HCT116 (cell line): ENCODE measurements at regions not wholly inside any gene's neighbourhood (a gene's known extent, or its start where the extent isn't known, plus 50 kb on each side); places are given as distances from the start of the nearest gene placed in this dataset.

Experiments used
- ATAC-seq: fragments of 200-7000 bp; cut with Tn5 transposase; 2 replicates; pipeline ENCODE4 v1.9.1; 2020; ENCODE audit warnings: mild to moderate bottlenecking, moderate library complexity
- BruUV-seq: library from RNA; stranded (reverse); fragments of 400-500 nt; replicated peaks from 2 replicates; lab custom pipeline; 2021; lab: Mats Ljungman, UMichigan
- CTCF ChIA-PET: fragments of 300-600 bp; sonication (Branson Sonifier 250); formaldehyde crosslinking; loops from one replicate; lab custom pipeline; 2021; ENCODE audit warnings: antibody characterized with exemption; lab: Charles Lee
- POLR2A ChIA-PET: fragments of 300-600, 350-600 bp; sonication (Branson Sonifier 250); formaldehyde crosslinking; loops from one replicate; lab custom pipeline; 2021; ENCODE audit warnings: antibody characterized with exemption; lab: Charles Lee
- RAD21 ChIA-PET, 2 experiments: fragments of 300-600 bp; sonication (Branson Sonifier 250); formaldehyde crosslinking; loops; one replicate each; lab custom pipeline; 2023; ENCODE audit warnings: low total read pairs in 2 of 2; ENCODE audit not compliant: uncharacterized antibody in 2 of 2, unreplicated experiment in 2 of 2, low non-redundant PET in 1 of 2; lab: Charles Lee
- DNase-seq: peaks from one replicate; pipeline ENCODE4 v3.0.0-alpha.2; 2010; ENCODE audit warnings: low read depth, low spot score
- H2AFZ ChIP-seq: fragments of 200-600 bp; shearing (Covaris generic), sonication (generic); 2 replicates; pipeline ENCODE4 v1.6.1; 2017; ENCODE audit warnings: low read depth, mixed run types, mixed read lengths, antibody characterized with exemption, low read length; ENCODE audit not compliant: poor library complexity, severe bottlenecking
- H3K27ac ChIP-seq: 2 replicates; pipeline ENCODE4 v1.5.1; 2012; ENCODE audit warnings: low read depth, low read length
- H3K27me3 ChIP-seq: fragments of 200-600 bp; sonication (generic); 2 replicates; pipeline ENCODE4 v1.6.1; 2016; ENCODE audit warnings: mixed run types, low read length, mixed read lengths; ENCODE audit not compliant: insufficient read depth
- H3K36me3 ChIP-seq, 2 experiments: fragments of 200-500 bp in 1 of 2; fragments of 200-600 bp in 1 of 2; sonication (Bioruptor generic) in 1 of 2; sonication (generic) in 1 of 2; 2 replicates each; pipeline versions ENCODE4 v1.5.1 to v1.6.1; 2014 to 2016; ENCODE audit warnings: low read length in 2 of 2, inconsistent platforms in 1 of 2, mixed read lengths in 1 of 2, mixed run types in 1 of 2; ENCODE audit not compliant: insufficient read depth in 2 of 2, control insufficient read depth in 1 of 2
- H3K4me1 ChIP-seq, 2 experiments: fragments of 200-600 bp in 1 of 2; sonication (generic) in 1 of 2; 2 replicates each; pipeline versions ENCODE4 v1.5.1 to v1.6.1; 2012 to 2017; ENCODE audit warnings: low read length in 2 of 2, inconsistent platforms in 1 of 2, mild to moderate bottlenecking in 1 of 2, mixed read lengths in 1 of 2, mixed run types in 1 of 2, moderate library complexity in 1 of 2; ENCODE audit not compliant: insufficient read depth in 2 of 2, control insufficient read depth in 1 of 2
- H3K4me2 ChIP-seq: fragments of 200-600 bp; sonication (generic); 2 replicates; pipeline ENCODE4 v1.6.1; 2017; ENCODE audit warnings: mixed run types, low read length, mixed read lengths
- H3K4me3 ChIP-seq, 2 experiments: fragments of 200-600 bp in 1 of 2; sonication (generic) in 1 of 2; replicated peaks in 1 of 2; 2 replicates each; pipeline ENCODE4 v1.5.1; 2011 to 2016; ENCODE audit warnings: low read length in 2 of 2, control low read depth in 1 of 2, low read depth in 1 of 2, mild to moderate bottlenecking in 1 of 2, mixed read lengths in 1 of 2, mixed run types in 1 of 2
- H3K79me2 ChIP-seq: fragments of 200-600 bp; sonication (generic); 2 replicates; pipeline ENCODE4 v1.6.1; 2017; ENCODE audit warnings: mild to moderate bottlenecking, mixed run types, low read length, moderate library complexity, mixed read lengths; ENCODE audit not compliant: insufficient read depth
- H3K9ac ChIP-seq: fragments of 200-600 bp; sonication (generic); 2 replicates; pipeline ENCODE4 v1.6.1; 2016; ENCODE audit warnings: low read length, mixed read lengths
- H3K9me2 ChIP-seq: fragments of 200-600 bp; sonication (generic), shearing (Covaris generic); 2 replicates; pipeline ENCODE4 v1.6.1; 2017; ENCODE audit warnings: mixed run types, mild to moderate bottlenecking, moderate library complexity; ENCODE audit not compliant: insufficient read depth
- H3K9me3 ChIP-seq, 2 experiments: fragments of 200-500 bp in 1 of 2; fragments of 200-600 bp in 1 of 2; sonication (Bioruptor generic) in 1 of 2; sonication (generic) in 1 of 2; 2 replicates each; pipeline ENCODE4 v1.6.1; 2014 to 2017; ENCODE audit warnings: low read length in 2 of 2, mixed read lengths in 2 of 2, inconsistent platforms in 1 of 2, low read depth in 1 of 2, mild to moderate bottlenecking in 1 of 2, mixed run types in 1 of 2, moderate library complexity in 1 of 2; ENCODE audit not compliant: control insufficient read depth in 1 of 2, insufficient read depth in 1 of 2
- H4K20me1 ChIP-seq: fragments of 200-600 bp; sonication (generic), shearing (Covaris generic); 2 replicates; pipeline ENCODE4 v1.6.1; 2017; ENCODE audit warnings: mixed run types, mild to moderate bottlenecking, moderate library complexity; ENCODE audit not compliant: insufficient read depth
- FOSL1 ChIP-seq: IDR thresholded peaks from 2 replicates; pipeline ENCODE4 v1.6.1; 2012; ENCODE audit warnings: low read depth
- RAD21 ChIP-seq: IDR thresholded peaks from 2 replicates; pipeline ENCODE4 v1.6.1; 2012; ENCODE audit warnings: low read depth, mild to moderate bottlenecking
- REST ChIP-seq: IDR thresholded peaks from 2 replicates; pipeline ENCODE4 v1.6.1; 2012; ENCODE audit warnings: low read depth
- TCF7L2 ChIP-seq: IDR thresholded peaks from 2 replicates; pipeline ENCODE4 v1.7.0; 2011; ENCODE audit warnings: borderline replicate concordance, inconsistent platforms; ENCODE audit not compliant: insufficient read depth, insufficient read length; ENCODE audit errors: extremely low read depth
- intact Hi-C: fragments of 100-400 bp; cut with micrococcal nuclease; formaldehyde crosslinking; loops from 2 replicates; pipeline ENCODE4 v1.10.0; 2022
- TF ChIP-seq, protein P1 (sequence below), 3 experiments: fragments of 200-600 bp in 1 of 3; sonication (generic) in 1 of 3; IDR thresholded peaks in 2 of 3; conservative IDR thresholded peaks in 1 of 3; 2 replicates each; pipeline ENCODE4 v1.5.1; 2012 to 2017; ENCODE audit warnings: low read depth in 2 of 3, low read length in 2 of 3, antibody characterized with exemption in 1 of 3, borderline replicate concordance in 1 of 3, control low read depth in 1 of 3, mild to moderate bottlenecking in 1 of 3, mixed read lengths in 1 of 3, mixed run types in 1 of 3, moderate library complexity in 1 of 3; ENCODE audit not compliant: insufficient read depth in 1 of 3

GRCh38 chr10:111281516-111281915, 204.7 kb downstream of the ADRA2A start:
- no peaks in the 10 kb centered on the region for H4K20me1 ChIP-seq
- no peak overlapping the region for H2AFZ ChIP-seq
- no peak overlapping the region for H3K4me2 ChIP-seq
- DNase-seq (peak; percentile 4), ATAC-seq (peak; percentile 83)
- H3K79me2 ChIP-seq, result no peaks in the 10 kb centered on the region
- TF ChIP-seq REST (no peak), TCF7L2 (no peak), RAD21 (peak; percentile 42; the same call in 1 of the 2 replicates), FOSL1 (no peak)
- TF ChIP-seq, protein P1, sequence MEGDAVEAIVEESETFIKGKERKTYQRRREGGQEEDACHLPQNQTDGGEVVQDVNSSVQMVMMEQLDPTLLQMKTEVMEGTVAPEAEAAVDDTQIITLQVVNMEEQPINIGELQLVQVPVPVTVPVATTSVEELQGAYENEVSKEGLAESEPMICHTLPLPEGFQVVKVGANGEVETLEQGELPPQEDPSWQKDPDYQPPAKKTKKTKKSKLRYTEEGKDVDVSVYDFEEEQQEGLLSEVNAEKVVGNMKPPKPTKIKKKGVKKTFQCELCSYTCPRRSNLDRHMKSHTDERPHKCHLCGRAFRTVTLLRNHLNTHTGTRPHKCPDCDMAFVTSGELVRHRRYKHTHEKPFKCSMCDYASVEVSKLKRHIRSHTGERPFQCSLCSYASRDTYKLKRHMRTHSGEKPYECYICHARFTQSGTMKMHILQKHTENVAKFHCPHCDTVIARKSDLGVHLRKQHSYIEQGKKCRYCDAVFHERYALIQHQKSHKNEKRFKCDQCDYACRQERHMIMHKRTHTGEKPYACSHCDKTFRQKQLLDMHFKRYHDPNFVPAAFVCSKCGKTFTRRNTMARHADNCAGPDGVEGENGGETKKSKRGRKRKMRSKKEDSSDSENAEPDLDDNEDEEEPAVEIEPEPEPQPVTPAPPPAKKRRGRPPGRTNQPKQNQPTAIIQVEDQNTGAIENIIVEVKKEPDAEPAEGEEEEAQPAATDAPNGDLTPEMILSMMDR (IDR thresholded peaks at IDR 0.05 in 2 of 3, conservative IDR thresholded peaks at IDR 0.05 in 1 of 3; ENCODE audit: borderline replicate concordance in 1 of 3, insufficient read depth in 1 of 3, low read depth in 2 of 3, low read length in 2 of 3), result peak; percentile 38 to 61 (median 57); a peak in 5 of 6 replicates
- TF ChIP-seq, all 23 proteins: peak for 2
- intact Hi-C loops, result loop anchor here (2.0 kb wide), 2 partner anchors 79 to 1033 kb away; no protein-coding TSS in a partner anchor
- CTCF ChIA-PET, result interaction anchor here (1.0 kb wide), 2 partner anchors 63 to 535 kb away, joined by 3 to 4 read pairs; no protein-coding TSS in a partner anchor
- H3K36me3 ChIP-seq, result no peaks in the 10 kb centered on the region
- H3K27ac ChIP-seq, result no peak overlapping the region
- POLR2A ChIA-PET, result no interaction called here
- peaks cover 19% of the 10 kb centered on the region for H3K27me3 ChIP-seq
- no TSS peak for BruUV-seq
- H3K4me3 ChIP-seq, result no peak overlapping the region
- H3K9me3 ChIP-seq, result no peaks in the 10 kb centered on the region
- no peaks in the 10 kb centered on the region for H3K9me2 ChIP-seq
- H3K9ac ChIP-seq, result no peak overlapping the region
- RAD21 ChIA-PET, result no interaction called here
- no peaks in the 10 kb centered on the region for H3K4me1 ChIP-seq
